CD4-positive, alpha-beta T cell treated with Interleukin-15 for 4 hours (primary cell): ENCODE measurements at regions not wholly inside any gene's neighbourhood (a gene's known extent, or its start where the extent isn't known, plus 50 kb on each side); places are given as distances from the start of the nearest gene placed in this dataset.

ENCODE experiments used
- DNase-seq: peaks from one replicate; pipeline ENCODE4 v3.0.0-alpha.2; 2020; ENCODE audit warnings: low spot score

GRCh38 chr14:104274806-104275205, 136.4 kb downstream of the KIF26A start:
- DNase-seq = no peak

DNA sequence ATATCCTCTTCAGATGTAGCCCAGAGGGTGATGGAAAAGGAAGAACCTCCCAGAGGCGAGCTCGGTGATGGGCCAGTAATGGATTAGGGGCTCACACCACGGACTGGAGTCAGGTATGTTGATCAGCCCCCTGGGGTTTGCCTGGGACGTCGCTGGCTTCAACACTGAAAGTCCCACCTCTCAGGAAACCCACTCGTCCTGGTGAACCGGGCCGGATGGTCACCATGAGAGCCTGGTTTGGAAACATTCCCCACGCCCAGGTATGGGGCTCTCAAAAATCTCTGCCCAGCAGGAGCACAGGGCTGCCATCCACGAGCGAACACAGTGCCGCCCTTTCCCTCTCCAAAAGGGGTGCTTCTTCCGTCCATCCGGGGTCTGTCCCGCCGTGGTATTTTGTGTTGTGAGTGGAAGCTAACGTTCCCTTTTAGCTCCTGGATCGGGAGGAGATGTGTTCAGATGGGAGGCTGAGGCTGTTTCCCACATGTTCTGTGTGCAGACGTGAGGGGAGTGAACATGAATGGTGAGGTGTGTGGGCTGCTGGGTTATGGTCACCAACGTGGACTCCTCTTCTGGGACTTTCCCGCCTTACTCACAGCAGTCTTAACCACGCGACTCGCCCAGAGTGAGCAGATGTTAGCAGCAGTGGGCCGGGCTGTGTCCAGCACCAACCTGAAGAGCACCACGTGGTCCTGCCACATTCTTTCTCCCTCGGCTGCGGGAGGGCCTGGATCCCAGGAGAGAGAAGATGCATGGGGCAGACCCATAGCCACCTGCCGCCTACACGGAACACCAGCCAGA, 139.2 kb downstream of the KIF26A start:
- DNase-seq = no peak

DNA sequence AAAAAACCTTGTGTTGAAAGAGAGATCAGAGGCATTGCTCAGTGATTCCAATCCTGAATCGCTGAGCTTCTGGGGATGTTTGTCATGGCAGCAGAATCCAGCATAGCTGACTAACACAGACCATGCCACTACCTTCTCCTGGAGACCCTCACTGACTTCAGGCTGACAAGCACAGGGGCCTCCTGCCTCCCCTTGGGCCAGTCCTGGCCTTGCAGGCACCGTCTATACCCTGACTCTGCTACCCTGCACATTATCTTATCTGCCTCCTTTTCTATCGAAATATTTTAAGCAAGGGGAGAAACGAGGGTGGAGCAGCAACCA, 139.8 kb downstream of the KIF26A start:
- DNase-seq = no peak

DNA sequence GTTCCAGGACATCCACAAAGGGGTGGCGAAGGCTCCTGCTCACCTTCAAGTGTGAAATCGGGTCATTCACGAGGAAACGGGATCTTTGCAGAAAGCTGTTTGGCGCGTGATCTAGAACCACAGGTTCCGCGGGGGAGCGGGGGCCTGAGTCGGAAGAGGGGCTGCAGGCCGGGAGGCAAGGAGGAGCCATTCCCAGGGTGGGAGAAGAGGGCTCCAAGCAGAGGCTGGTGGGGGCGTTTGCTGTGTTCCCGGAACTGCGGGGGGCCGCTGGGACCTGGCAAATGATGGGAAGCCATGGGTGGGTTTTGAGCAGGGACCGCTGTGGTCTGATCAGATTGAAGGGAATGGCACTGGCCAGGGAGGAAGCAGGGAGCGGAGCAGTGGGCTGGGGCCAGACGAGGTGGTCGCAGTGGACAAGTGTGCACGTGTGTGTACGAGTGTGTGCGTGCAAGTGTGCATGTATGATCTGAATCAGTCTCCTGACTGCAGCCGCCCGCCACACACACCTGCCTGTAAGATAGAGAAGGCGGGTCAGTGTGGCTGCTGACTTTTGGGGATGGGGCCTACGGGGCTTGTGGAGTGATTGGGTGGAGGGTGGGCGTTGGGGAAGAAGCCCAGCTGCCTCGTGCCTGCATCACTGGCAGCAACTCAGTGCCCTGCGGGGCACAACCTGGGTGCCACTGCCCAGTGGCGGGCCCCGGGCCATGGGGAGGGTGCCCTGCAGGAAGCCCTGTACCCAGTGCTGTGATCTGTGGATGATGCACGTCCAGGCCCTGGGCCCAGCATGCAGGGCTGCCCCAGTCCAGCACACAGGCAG, 141.9 kb downstream of the KIF26A start:
- no peak for DNase-seq

GRCh38 chr14:104280902-104281767, 142.7 kb downstream of the KIF26A start:
- no peak for DNase-seq

DNA sequence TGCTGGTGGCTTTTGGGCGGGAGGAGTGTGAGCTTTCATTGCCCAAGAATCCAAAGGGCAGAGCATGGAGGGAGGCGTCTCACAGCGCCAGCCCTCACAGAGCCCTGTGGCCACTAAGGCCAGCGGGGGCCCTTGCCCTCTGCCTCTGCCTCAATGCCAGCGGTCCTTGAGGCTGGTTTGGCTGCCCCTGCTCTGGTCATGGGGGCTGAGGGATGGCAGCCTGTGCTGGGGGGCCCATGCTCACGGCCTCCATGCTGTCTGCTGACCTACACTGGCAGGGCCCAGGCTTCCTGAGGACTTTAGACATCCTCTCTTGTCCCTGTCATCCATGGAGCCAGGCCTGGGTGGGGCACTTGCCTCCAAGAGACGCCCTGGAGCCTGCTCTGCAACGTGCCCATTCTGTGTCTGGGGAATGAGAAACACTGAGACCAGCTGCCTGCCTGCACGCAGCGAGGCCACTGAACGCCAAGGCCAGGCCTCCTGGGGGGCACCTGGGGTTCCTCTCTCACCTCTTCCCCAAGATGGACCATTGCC, 143.4 kb downstream of the KIF26A start:
- DNase-seq = no peak

DNA sequence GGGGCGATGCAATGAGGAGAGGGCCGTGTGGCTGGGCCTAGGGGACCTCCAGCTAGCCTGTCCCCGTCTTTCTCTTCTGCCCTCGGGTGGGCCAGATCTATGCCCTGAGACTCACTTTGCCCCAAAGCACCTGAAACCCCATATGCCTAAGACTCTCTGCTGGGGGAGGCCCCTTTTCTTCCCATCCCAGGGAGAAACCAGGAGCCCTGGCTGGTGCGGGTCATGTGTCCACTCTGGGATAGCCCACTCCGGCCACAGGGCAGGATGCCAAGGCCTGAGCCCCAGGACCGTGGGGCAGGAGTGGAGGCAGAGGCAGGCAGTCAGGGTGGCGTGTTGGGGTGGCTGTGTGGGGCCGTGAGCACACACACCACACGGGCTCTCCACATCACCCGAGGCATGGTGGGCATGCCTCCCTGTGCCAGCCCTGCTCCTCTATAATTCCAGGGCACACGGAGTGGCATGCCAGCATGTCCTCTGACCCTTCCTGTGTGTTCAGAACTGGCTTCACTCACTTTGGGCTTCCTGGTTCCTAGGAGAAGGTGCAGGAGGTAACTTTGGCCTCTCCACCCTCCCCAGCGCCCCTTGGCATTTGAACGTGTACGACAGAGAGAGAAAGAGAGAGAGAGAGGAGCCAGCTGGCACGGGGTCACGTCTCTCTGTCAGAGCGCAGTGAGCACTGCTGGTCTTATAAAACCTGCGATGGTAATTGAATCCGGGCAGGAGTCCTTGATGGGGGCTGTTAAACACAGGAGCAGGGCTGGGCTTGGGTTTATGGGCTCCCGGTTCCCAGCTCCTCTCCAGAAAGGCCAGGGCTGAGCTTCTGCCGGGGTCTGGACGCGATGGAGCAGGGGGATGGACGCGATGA, 144.2 kb downstream of the KIF26A start:
- DNase-seq = no peak

DNA sequence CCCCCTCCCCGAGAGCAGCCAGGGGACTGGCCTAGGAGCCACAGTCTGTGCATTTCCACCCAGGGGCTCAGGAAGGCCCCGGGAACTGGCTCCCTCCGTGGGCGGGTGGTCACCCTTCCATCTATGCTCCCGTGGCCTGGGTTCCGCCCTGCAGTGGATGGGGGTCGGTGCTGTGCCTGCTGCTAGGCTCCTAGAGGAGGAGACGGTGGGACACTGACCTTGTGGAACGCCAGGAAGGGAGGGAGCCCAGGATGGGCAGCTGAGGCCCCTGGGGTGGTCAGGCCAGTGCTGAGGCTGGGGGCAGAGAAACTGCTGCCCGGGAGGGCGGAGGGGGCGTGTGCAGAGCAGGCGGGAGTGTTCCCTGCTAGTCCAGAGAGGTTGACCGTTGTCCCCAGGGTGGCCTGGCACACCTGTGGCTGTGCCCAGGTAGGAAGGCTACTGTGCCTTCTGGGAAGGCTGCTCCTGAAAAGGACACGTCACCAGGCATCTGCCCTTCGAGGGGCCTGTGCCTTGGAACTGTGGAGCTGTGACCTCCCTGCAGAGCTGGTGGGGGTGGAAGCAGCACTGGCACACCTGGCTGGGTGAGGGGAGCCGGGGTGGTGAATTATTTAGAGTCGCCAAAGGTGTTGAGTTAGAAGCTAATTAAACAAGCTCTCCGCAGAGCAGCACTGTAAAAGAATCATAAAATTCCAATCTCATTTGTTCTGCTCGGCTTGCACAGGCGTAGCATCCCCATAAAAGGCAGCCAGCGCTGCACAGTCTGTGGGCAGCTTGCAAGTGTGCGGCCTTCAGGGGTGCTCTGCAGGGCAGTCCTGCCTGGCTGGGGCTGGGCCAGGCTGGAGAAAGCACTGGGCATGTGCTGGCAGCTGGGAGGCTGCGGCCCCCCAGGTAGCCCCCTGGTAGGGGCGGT, 145.1 kb downstream of the KIF26A start:
- DNase-seq = no peak

DNA sequence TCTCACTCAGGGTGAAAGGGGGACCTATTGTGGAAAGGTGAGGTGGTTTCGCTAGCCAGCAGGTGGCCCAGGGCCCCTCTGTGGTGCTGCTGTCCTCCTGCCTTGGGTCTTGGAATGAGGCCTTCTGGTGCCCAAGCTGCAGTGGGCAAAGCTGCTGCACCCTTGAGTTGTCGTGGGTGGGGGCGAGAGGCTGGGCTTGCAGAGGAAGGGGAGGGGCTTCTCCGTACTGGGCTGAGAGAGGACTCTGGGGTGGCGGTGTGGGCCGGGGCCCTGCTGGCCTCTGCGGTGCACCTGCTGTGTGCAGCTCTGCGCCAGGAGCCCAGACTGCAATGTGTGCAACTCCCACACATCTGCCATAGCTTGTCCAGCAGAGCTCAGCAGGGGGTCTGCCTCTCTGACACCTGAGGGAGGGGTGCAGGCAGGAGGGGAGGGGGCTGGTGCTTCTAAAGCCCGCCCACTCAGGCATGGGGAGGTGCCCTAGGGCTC, 145.8 kb downstream of the KIF26A start:
- DNase-seq = no peak

DNA sequence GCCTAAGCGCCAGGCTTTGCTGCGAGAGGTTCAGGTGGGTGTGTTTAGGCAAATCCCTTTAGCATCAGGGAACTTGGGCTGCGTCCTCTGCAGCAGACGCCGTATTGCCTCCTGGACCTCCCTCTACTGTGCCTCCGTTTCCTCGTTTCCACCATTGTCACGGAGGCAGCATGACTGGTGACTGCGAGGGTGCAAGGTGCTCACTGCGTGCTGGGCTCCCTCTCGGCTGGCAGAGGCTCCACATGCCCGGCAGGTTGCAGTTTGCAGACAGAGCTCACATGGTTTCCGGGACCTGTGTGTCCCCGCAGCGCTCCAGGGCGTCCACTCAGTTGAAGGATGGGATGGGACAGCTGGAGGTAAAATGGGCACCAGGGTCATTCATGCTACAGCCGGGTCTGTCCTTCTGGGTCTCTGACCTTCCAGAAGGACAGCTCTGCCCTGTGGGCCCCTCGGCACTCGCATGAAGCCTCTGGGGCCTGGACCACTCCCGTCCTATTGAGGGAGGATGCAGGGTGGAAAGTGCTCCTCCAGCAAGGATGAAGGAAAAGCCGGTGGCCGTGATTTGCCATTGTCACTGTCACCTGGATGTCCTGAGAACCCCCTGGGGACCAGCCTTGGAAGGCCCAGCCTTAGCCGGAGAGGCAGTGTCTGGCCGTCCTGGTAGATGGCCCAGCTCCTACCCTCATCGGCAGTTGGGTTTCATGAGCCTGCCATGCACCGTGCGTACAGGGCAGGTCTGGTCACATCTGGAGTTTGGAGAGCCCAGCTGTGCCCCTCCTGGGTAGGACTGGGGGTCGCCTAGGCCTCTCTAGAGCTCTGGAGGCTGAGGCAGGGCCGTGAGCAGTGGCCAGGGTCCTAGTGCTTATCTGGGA, 146.5 kb downstream of the KIF26A start:
- DNase-seq = no peak

- no peak for DNase-seq
Measured at GRCh38 chr14:104285508-104285840, 147.1 kb downstream of the KIF26A start.

DNA sequence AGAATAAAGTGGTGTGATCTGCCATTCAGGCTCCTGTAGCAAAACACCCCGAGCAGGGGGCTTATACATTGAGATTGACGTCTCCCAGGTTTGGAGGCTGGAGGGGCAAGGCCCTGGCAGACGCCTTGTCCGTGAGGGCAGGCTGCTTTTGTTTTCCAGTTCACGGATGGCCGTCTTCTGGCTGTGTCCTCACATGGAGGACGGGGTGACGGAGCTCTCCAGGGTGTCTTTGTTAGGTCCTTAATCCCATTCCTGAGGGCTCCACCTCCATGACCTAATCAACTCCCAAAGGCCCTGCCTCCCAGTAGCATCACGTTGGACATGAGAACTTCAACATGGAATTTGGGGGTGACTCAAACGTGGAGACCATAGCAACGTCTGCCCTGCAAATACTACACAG, 147.7 kb downstream of the KIF26A start:
- DNase-seq = no peak

GRCh38 chr14:104286496-104286895, 148.1 kb downstream of the KIF26A start:
- no peak for DNase-seq

DNA sequence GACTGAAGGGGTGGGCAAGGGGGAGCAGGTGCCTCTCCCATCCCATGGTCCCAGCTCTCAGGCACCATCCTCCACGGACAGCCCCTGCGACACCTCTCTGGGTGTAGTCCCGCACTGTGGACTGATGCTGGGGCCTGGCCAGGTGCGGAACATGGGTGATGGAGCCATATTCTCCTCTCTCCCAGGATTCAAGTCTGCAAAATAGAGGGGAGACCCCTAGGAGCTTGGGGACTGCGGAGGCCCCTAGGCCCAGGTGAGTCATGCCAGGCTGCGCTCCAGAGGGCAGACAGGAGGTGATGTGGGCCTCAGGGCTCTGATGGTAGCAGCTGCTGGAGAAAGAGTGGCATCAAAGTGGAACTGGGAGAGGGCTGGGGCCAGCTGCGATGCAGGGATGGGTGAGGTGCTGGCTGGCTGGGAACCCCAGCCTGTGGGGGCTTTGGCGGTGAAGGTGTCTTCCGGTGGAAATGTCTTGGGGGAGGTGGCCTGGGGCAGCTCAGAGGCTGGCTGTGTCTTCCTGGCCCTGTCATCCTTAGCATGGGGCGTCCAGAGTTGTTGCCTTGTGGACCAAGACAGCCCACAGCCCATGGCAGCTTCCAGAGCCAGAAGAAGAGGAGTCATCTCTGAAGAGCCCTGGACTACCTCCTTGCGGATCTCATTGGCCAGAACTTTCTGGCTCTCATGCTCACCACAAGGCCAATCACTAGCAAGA, 149.1 kb downstream of the KIF26A start:
- no peak for DNase-seq

DNA sequence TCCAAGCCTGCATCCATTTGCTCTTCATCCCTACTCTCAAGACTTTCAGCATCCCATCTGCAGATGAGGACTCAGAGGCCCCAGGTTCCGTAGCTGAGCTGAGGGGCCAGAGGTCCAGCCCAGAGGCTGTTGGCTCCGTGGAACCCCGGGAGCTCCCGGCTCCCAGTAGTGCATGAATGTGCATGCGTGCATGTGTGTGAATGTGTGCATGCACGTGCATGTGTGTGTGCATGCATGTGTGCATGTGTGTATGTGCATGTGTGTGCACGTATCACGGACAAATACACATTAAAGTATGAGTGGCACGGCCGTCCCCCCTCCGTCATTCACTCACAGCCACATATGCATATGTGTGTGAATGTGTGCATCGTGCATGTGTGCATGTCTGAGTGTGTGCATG, 149.9 kb downstream of the KIF26A start:
- DNase-seq = no peak

GRCh38 chr14:104289507-104289906, 151.1 kb downstream of the KIF26A start:
- DNase-seq = no peak

GRCh38 chr14:104290058-104290667, 151.8 kb downstream of the KIF26A start:
- no peak for DNase-seq

DNA sequence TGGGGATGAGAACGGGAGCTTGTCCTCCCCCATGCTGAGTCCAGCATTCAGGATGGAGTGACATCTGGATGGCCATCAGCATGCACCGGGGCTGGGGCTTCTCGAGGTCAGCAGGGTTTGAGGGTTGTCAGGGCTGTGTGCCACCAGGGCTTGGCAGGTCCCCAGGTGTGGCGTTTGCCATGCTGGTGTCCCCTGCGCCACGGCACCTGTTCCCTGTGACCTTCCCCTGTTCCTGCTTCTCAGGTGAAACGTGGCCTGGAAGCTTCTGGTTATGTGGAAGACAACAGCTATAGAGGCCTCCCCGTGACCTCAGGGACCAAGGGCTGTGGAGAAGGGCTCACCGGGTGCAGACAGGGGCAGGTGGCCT, 152.4 kb downstream of the KIF26A start:
- no peak for DNase-seq
